ENCODE measurements at regions not wholly inside any gene's neighbourhood (a gene's known extent, or its start where the extent isn't known, plus 50 kb on each side); places are given as distances from the start of the nearest gene placed in this dataset.

DNA sequence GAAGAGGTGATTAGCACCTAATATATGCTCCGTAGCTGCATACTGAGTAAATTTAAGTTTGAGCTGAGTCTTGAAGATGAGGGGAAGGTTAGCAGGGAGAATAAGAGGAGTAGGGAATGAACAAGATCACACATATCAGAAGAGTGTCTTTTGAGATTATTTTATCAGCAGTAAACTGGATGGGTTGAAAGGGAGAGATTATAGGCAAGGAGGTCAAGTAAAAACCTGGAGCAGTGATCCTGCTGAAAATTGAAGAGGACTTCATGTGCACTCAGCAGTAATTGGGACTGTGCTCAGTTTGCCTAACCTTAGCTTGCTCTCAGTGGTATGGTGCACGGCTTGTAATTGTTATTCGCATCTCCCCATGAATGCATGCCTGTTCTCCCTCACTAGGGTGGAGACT is 79.5 kb upstream of the PICALM start:
- no peaks in the 10 kb centered on the region for H3K9me3 ChIP-seq (ENCODE audit: control insufficient read depth in 1 of 2, insufficient read depth in 1 of 2, low read length in 2 of 2)
- no peak overlapping the region for H3K4me3 ChIP-seq (ENCODE audit: low read length)
- ChIA-PET CTCF (no interaction called here), POLR2A (no interaction called here)
- DNase-seq (no peak), ATAC-seq (ENCODE audit: poor library complexity) (no peak)
- H3K36me3 ChIP-seq (ENCODE audit: insufficient read depth, low read length): no peaks in the 10 kb centered on the region
- Mint-ChIP-seq H3K4me3 (no peak overlapping the region), H3K27ac (no peak overlapping the region), H3K4me1 (ENCODE audit: low read depth) (peaks cover 30% of the 10 kb centered on the region), H3K27me3 (no peaks in the 10 kb centered on the region), H3K36me3 (ENCODE audit: low read depth) (no peaks in the 10 kb centered on the region), H3K9me3 (no peaks in the 10 kb centered on the region)
- H3K4me1 ChIP-seq (ENCODE audit: insufficient read depth, low read length): peaks cover 32% of the 10 kb centered on the region
- TF ChIP-seq, protein P1, sequence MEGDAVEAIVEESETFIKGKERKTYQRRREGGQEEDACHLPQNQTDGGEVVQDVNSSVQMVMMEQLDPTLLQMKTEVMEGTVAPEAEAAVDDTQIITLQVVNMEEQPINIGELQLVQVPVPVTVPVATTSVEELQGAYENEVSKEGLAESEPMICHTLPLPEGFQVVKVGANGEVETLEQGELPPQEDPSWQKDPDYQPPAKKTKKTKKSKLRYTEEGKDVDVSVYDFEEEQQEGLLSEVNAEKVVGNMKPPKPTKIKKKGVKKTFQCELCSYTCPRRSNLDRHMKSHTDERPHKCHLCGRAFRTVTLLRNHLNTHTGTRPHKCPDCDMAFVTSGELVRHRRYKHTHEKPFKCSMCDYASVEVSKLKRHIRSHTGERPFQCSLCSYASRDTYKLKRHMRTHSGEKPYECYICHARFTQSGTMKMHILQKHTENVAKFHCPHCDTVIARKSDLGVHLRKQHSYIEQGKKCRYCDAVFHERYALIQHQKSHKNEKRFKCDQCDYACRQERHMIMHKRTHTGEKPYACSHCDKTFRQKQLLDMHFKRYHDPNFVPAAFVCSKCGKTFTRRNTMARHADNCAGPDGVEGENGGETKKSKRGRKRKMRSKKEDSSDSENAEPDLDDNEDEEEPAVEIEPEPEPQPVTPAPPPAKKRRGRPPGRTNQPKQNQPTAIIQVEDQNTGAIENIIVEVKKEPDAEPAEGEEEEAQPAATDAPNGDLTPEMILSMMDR (IDR thresholded peaks at IDR 0.05): no peak
- H3K27me3 ChIP-seq (ENCODE audit: control insufficient read depth in 1 of 2, insufficient read depth in 2 of 2, low read length in 2 of 2): no peaks in the 10 kb centered on the region
- H3K27ac ChIP-seq (ENCODE audit: low read depth in 1 of 2, low read length in 2 of 2): no peak overlapping the region
- intact Hi-C loops (cut with DNase I, micrococcal nuclease): no loop called here

DNA sequence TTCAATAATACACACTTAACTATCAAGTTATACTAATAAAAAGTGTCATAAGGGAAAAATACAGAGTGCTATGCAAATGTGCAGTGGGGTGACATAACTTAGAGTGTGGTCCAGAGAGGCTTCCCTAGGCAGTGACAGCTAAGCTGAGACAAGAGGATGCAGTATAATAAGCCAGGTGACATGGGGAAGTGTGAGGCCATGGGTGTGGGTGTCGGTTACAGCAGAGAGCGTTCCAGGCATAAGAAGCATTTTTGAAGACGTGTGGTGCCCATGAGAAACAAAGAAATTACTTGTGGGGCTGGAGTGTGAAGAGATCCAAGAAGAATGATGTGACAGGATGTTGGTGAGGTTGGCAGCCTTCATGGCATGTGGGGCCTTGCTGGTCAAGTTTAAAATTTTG is 78.1 kb upstream of the PICALM start:
- no peaks in the 10 kb centered on the region for H3K9me3 ChIP-seq (ENCODE audit: control insufficient read depth in 1 of 2, insufficient read depth in 1 of 2, low read length in 2 of 2)
- TF ChIP-seq, protein P1 (IDR thresholded peaks at IDR 0.05): no peak
- no peak for DNase-seq
- ChIA-PET POLR2A (no interaction called here), CTCF (no interaction called here)
- H3K27me3 ChIP-seq (ENCODE audit: control insufficient read depth in 1 of 2, insufficient read depth in 2 of 2, low read length in 2 of 2): no peaks in the 10 kb centered on the region
- H3K36me3 ChIP-seq (ENCODE audit: insufficient read depth, low read length): no peaks in the 10 kb centered on the region
- H3K36me3 Mint-ChIP-seq (ENCODE audit: low read depth): no peaks in the 10 kb centered on the region
- no peak overlapping the region for H3K27ac ChIP-seq (ENCODE audit: low read depth in 1 of 2, low read length in 2 of 2)
- no peak overlapping the region for H3K4me3 ChIP-seq (ENCODE audit: low read length)
- intact Hi-C loops (cut with DNase I, micrococcal nuclease): no loop called here
- no peak for ATAC-seq (ENCODE audit: poor library complexity)
- no peaks in the 10 kb centered on the region for H3K9me3 Mint-ChIP-seq
- no peak overlapping the region for H3K27ac Mint-ChIP-seq
- H3K4me3 Mint-ChIP-seq: no peak overlapping the region
- H3K4me1 Mint-ChIP-seq (ENCODE audit: low read depth): peaks cover 35% of the 10 kb centered on the region
- H3K27me3 Mint-ChIP-seq: no peaks in the 10 kb centered on the region
- H3K4me1 ChIP-seq (ENCODE audit: insufficient read depth, low read length): peaks cover 28% of the 10 kb centered on the region

DNA sequence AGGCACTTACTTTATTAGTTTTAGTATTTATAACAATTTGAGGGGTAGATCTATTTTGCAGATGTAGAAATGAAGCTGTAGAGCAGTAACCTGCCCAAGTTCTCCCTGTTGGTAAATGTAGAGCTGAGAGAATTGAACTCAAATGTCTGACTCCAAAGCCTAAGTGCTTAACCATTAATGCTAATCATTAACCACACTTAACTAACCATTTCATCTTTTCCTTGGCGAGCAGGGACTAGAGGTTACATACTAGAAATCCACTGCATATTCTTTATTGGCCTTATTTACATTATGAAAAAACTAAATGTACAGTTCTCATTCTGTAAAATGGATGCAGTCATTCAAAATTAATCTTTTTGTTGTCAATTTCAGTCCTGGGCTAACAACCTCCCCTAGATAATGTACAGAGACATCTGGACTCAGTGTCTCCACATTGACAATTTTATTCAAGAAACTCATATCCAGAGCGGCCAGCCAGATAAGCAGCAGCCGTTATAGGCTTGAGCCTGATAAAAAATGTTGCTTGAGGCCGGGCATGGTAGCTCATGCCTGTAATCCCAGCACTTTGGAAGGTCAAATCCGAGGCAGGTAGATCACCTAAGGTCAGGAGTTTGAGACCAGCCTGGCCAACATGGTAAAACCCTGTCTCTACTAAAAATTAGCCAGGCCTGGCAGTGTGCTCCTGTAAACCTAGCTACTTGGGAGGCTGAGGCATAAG is 76.7 kb upstream of the PICALM start:
- Histone ChIP-seq H3K9me3 (ENCODE audit: control insufficient read depth in 1 of 2, insufficient read depth in 1 of 2, low read length in 2 of 2) (no peaks in the 10 kb centered on the region), H3K36me3 (ENCODE audit: insufficient read depth, low read length) (no peaks in the 10 kb centered on the region), H3K27ac (ENCODE audit: low read depth in 1 of 2, low read length in 2 of 2) (no peak overlapping the region), H3K27me3 (ENCODE audit: control insufficient read depth in 1 of 2, insufficient read depth in 2 of 2, low read length in 2 of 2) (no peaks in the 10 kb centered on the region), H3K4me3 (ENCODE audit: low read length) (no peak overlapping the region), H3K4me1 (ENCODE audit: insufficient read depth, low read length) (peaks cover 14% of the 10 kb centered on the region)
- H3K27ac Mint-ChIP-seq: no peak overlapping the region
- no peaks in the 10 kb centered on the region for H3K9me3 Mint-ChIP-seq
- CTCF ChIA-PET: interaction anchor here (0.6 kb wide), 1 partner anchor 106 kb away, joined by 3 read pairs; no protein-coding TSS in a partner anchor
- POLR2A ChIA-PET: no interaction called here
- ATAC-seq (ENCODE audit: poor library complexity) (no peak), DNase-seq (no peak)
- TF ChIP-seq, protein P1 (IDR thresholded peaks at IDR 0.05): no peak
- intact Hi-C loops (cut with DNase I, micrococcal nuclease): no loop called here
- H3K4me1 Mint-ChIP-seq (ENCODE audit: low read depth): peaks cover 26% of the 10 kb centered on the region
- H3K36me3 Mint-ChIP-seq (ENCODE audit: low read depth): no peaks in the 10 kb centered on the region
- no peak overlapping the region for H3K4me3 Mint-ChIP-seq
- H3K27me3 Mint-ChIP-seq: no peaks in the 10 kb centered on the region
